ENCODE measurements at regions not wholly inside any gene's neighbourhood (a gene's known extent, or its start where the extent isn't known, plus 50 kb on each side); places are given as distances from the start of the nearest gene placed in this dataset.

DNA sequence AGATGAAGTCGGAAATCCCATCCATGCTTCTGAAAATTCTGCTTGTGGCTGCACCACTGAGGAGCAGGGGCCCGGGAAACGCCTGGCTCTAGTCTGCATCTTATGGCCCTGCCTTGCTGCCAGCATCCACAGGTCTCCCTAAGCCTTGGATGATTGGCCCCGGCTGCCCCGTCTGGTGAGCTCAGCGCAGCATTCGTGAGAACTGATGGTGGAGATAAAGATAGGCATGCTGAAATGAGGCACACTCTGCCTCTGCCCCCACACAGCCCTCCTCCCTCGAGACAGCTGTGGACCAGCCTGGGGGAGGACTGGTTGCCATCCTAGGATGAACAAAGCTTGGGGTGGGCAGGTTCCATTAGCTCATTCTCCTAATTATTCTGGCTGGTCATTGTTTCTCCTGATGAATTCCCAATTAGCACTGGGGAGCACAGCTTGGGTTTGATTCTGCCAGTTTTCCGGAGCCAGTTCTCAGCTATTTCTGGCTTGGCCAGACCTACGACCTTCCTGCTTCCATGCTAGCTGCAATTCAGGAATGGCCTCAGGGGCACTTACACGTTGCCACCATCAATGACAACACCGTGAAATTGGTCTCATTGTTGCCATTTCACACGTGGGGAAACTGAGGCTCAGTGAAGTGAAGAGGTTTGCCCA is 62.8 kb upstream of the CPEB4 start:
- no peak for TF ChIP-seq CTCF (IDR thresholded peaks at IDR 0.05)
- DNase-seq (peak in 1 of 6 donors; percentile 31), ATAC-seq (peak in 1 of 4 donors; percentile 4), FAIRE-seq (no peak)
- H3K4me3 ChIP-seq: no peak overlapping the region
- H3K36me3 ChIP-seq: no peaks in the 10 kb centered on the region
- peaks cover 13 to 44% (median 38%) of the 10 kb centered on the region in 3 donors for H3K4me1 ChIP-seq
- H3K27ac ChIP-seq: peak overlapping the region; percentile 67 to 86 (median 76)
- 71 to 72% methylated on average over 13 of the region's 13 CpGs for WGBS, 2 donors
- H3K9me3 ChIP-seq: no peaks in the 10 kb centered on the region
- intact Hi-C loops (cut with DNase I): no loop called here
- no peaks in the 10 kb centered on the region for H3K27me3 ChIP-seq

- TF ChIP-seq CTCF (IDR thresholded peaks at IDR 0.05): no peak
- DNase-seq (peak in 2 of 6 donors; percentile 24 to 41), ATAC-seq (peak in 3 of 4 donors; percentile 34 to 55 (median 53)), FAIRE-seq (no peak)
- Histone ChIP-seq H3K4me1 (peaks cover 13 to 44% (median 38%) of the 10 kb centered on the region in 3 donors), H3K27ac (peak overlapping the region; percentile 67 to 86 (median 76)), H3K36me3 (no peaks in the 10 kb centered on the region), H3K4me3 (no peak overlapping the region), H3K27me3 (no peaks in the 10 kb centered on the region), H3K9me3 (no peaks in the 10 kb centered on the region)
- intact Hi-C loops (cut with DNase I): no loop called here
- 41 to 46% methylated on average over 6 of the region's 6 CpGs for WGBS, 2 donors
These were observed 62.1 kb upstream of the CPEB4 start for GRCh38 chr5:173826086-173826427.

DNA sequence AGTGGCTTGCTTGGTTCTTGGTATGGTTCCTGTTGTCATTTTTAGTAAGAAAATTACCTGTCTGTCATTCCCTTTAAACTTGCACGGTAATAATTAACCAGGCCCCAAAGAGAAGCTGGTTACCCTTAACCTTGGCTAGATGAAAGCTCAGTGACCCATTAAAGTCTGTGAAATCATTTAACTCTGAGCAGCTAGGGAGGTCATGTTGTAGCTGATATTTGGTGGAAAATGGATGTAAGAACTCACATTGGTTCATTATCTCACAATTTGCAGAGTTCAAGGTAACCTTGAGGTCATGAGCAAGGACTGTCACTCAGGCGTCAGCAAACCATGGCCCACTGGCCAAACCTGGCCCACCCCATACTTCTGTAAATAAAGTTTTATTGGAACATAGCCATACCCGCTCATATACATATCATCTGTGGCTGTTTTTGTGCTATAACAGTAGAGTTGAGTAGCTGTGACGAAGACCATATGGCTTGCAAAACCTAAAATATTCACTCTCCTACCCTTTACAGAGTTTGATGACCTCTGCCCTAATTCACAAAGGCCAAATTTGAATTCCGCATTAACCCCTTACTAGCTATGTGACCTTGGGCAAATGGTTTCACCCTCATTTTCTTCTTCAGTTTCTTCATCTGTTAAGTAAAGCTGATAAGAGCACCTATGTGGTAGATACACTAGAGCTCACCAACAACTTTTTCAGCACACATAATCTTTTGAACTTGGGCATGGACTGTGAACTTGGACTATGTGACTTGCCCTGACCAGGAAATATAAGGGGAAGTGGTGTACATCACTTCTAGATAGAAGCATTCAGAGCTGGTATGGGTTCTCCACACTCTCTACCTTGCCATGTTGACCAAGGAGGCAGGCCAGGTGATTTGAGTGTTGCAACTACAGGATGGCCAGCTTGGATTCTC is 61.5 kb upstream of the CPEB4 start:
- peak overlapping the region; percentile 67 to 86 (median 76) for H3K27ac ChIP-seq
- WGBS, 2 donors: 55 to 57% methylated on average over 5 of the region's 5 CpGs

DNA sequence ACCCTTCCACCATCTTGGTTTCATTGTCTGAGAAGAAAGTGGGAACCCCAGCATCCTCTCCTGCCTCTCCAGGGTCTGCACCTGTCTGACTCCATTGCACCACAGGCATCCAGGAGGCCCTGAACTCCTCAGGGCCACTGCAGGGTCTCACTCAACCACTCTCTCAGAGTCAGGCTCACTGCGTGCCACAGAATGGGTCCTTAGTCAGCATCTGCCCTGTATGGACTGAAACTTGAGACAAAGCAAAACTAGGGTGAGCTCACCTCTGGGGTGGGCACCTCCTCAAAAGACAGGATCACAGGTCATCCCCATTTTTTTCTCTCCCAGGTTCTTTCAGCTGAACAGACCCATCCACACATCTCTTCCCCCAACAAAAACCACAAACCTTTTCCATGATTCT is 59.2 kb upstream of the CPEB4 start:
- Histone ChIP-seq H3K27me3 (no peaks in the 10 kb centered on the region), H3K9me3 (no peaks in the 10 kb centered on the region), H3K27ac (no peak overlapping the region), H3K4me3 (no peak overlapping the region), H3K36me3 (no peaks in the 10 kb centered on the region), H3K4me1 (peaks cover 13 to 35% (median 29%) of the 10 kb centered on the region in 3 donors)
- no peak for TF ChIP-seq CTCF (IDR thresholded peaks at IDR 0.05)
- ATAC-seq (no peak), DNase-seq (no peak), FAIRE-seq (no peak)
- intact Hi-C loops (cut with DNase I): no loop called here
- whole genome bisulfite sequencing, 2 donors: 100% methylated on average over 1 of the region's 1 CpG

More for the DNA sequence above, 61.5 kb upstream of the CPEB4 start:
- ATAC-seq (peak in 3 of 4 donors; percentile 8 to 61 (median 53)), DNase-seq (no peak), FAIRE-seq (no peak)
- H3K4me3 ChIP-seq: no peak overlapping the region
- no peaks in the 10 kb centered on the region for H3K27me3 ChIP-seq
- H3K36me3 ChIP-seq: no peaks in the 10 kb centered on the region
- peaks cover 13 to 44% (median 38%) of the 10 kb centered on the region in 3 donors for H3K4me1 ChIP-seq
- no peaks in the 10 kb centered on the region for H3K9me3 ChIP-seq
- TF ChIP-seq CTCF (IDR thresholded peaks at IDR 0.05): no peak
- intact Hi-C loops (cut with DNase I): no loop called here
